NCI-H2171 treated with DMSO at 0.1 percent for 48 hours (cell line): ENCODE measurements at regions not wholly inside any gene's neighbourhood (a gene's known extent, or its start where the extent isn't known, plus 50 kb on each side); places are given as distances from the start of the nearest gene placed in this dataset.
"Not testable (repeated sequence)": the region's sequence is repeated elsewhere in the genome, so short reads cannot be mapped to it uniquely, and the experiment has no call there.

Source experiments
- DNase-seq: peaks from one replicate; lab custom pipeline; 2025; lab: John Stamatoyannopoulos, UW

DNA sequence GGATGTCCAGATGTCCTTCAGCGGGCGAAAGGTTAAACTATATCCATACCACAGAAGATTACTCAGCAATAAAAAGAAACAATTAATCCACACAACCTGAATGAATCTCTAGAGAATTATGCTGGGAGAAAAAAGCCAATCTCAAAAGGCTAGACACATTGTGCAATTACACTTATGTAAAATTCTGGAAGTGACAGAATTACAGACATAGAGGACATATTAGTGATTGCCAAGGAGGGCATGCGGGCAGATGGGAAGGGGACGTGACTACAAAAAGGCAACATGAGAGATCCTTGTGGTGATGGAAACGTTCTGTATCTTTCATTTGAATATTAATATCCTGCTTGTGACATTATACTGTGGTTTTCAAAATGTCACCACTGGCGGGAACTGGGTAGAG, 103.5 kb upstream of the BMAL1 start:
- DNase-seq: peak; percentile 4

- DNase-seq: peak; percentile 34
Measured at GRCh38 chr11:13183094-13183825, 94.3 kb upstream of the BMAL1 start.

DNA sequence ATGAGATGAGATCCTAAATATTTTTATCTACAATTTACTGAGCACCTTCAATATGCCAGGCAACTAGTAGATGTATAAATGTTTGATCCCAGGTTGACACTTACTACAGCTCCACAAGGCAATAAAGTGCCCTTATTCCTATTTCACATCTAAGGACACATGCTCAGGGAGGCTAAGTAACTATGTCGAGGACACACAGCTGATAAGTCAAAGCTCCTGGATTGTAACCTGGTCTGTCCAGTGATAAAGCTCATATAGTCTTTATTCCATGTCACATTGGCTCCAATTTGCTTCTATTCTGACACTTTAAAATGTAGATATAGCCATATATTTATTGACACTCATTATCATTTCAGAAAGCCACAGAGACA, 93.8 kb upstream of the BMAL1 start:
- no peak for DNase-seq

DNA sequence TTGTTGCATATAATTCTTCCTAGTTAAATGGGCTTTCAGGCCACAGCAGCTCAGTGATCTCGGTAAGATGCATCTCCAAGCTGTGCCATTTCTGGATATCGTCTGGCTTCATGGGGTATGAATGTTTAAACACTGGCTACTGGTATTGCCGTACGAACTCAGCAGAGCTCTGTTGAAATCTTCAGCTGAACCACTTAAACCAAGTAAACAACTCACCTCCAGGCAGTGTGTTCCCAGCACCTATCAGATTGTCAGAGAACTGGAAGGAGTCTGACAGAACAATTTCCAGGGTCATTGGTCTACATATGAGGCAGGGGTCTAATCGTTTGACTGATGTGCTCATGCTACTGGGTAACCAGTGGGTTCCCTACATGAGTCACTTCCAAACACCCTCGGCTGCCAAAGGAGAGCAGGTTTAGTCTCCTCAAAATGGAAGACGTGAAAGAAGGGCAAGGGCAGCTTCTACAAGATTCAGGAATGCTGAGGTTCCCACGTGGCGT, 93.2 kb upstream of the BMAL1 start:
- DNase-seq: no peak

GRCh38 chr11:13188179-13188578, 89.4 kb upstream of the BMAL1 start:
- no peak for DNase-seq

GRCh38 chr11:13189561-13190426, 87.8 kb upstream of the BMAL1 start:
- DNase-seq: no peak

- no peak for DNase-seq
Measured at GRCh38 chr11:13193613-13194012, 84.0 kb upstream of the BMAL1 start.

DNA sequence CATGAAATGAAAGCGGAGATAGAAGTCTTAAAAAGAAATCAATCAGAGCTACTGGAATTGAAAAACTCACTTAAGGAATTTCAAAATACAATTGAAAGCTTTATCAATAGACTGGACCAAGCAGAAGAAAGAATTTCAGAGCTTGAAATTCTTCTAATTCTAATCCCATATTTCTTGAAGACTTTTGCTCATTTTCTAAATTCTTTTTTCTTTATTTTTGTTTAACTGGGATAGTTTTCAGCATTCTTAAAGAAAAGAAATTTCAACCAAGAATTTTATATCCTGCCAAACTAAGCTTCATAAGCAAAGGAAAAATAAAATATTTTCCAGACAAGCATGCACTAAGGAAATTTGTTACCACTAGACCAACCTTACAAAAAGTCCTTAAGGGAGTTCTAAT, 80.2 kb upstream of the BMAL1 start:
- not testable (repeated sequence) for DNase-seq

GRCh38 chr11:13205486-13205885, 72.1 kb upstream of the BMAL1 start:
- no peak for DNase-seq

DNA sequence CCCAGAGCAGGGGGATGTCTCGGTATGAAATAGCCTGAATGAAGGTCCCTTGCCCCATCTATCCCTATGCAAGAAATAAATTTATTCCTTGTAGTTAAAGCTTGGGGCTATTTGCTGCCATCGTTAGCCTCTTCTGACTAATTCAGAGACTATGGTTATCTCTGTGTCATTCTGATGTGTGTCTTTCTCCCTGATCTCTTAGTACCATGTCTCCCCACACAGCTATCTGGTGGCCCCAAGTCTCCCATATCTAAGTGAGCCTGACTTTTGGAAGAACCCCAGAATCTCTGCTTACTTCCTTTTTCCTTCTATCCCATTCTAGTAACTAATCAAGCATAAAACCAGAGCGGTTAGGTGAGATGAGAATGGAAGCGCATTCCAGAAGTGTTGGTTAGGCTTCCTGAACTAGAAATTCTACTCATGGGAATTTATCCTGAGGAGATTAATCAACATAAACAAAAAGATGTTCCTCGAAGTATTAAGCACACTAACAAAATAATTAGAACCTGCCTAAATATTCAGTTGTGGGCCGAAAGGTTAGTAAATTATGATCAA, 71.4 kb upstream of the BMAL1 start:
- no peak for DNase-seq

- DNase-seq: no peak
Measured at GRCh38 chr11:13207270-13207664, 70.3 kb upstream of the BMAL1 start.

DNA sequence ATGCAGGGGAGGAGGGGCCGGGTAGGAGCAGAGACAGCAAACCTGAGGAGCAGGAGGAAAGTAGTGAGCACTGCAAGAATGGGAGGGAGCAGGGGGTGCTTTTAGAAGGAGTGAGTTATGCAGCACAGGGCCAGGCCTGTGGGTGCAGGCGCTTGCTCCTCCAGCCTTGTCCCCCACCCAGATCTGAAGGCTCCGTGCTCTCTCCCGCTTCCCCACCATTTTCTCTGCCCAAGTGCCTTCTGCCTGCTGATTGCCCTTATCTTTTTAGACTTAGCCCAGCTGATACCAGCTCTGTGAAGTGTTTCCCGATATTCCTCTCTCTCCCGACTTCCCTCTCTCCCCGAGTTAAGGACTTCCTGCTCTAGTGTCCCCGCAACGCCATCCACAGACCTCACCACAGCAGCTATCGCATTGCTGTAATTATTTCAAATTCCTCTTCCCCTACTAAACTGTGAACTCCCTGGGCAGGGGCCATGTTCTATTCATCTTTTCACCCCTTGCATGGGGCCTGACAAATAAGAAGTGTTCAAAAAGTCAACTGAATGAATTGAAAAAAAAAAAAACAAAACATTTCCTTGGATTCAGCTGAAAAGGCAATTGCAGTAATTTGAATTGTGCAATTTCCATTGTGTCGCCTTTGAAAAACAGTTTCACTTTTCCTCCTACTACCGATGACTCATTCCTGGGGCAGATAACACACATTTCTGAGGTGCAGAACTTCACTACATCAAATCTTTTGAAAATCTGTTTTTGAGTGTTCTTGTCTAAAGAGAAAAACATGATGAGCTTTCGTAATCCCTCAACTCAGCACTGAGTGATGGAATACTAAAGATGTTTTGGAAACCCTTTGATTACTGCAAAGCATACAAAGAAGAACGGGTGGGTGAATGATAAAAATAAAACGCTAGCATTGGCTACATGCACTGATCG, 69.7 kb upstream of the BMAL1 start:
- DNase-seq: no peak

- DNase-seq: no peak
Measured at GRCh38 chr11:13208921-13209320, 68.7 kb upstream of the BMAL1 start.

GRCh38 chr11:13209379-13209778, 68.2 kb upstream of the BMAL1 start:
- no peak for DNase-seq

DNA sequence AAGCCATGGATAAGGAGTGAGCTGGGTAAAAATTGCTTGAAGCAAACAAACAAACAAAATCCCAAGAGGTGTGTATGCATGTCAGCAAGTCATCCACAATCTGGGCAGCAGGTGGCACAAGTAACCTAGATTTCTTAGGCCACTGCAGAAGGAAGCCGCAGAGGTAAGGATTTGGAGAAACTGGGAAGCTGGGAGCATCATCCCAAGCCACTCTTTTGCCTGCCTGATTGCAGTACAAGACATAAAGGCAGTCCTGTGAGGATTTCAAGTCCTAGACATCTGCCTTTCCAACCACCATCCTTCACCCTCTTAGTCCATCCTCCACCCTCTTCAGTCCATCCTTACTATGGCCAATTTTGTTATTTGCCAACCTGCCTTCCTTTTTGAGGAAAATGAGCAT, 67.2 kb upstream of the BMAL1 start:
- DNase-seq: peak; percentile 62

DNA sequence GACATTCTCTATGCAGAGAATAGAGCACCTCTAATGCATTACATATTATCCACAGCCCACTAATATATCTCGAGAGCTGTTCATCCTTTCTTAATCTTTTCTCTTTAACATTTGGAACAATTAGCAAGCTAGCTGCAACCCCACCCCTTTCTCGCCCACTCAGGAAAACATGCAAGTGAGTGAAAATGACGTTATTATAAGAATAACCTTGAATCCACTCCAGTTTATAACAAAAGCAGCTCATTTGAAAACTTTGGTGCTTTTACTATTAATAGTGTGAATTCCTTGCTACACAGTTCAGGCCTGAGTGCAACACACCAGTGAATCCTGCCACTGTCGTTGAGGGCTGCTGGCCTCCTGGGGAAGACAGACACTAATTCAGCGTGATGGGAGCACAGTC, 63.3 kb upstream of the BMAL1 start:
- DNase-seq: no peak

DNA sequence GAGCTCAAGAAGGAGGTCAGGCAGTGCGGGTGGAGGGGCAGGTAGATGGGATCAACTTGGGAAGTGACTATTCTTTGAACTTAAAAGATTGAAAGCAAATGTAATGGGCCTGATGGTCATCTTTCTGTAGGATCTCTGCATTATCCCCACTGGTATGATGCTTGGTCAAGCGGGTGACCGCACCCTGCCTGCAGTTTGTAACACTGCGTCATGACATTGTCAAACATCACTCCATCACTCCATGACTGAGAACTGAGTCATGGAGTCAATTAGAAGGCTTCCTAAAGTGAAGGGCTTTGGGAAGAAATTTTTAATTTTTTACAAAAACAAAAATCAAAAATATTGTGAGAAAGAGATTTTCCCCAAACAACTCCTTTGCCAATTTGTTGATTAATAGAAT, 62.4 kb upstream of the BMAL1 start:
- no peak for DNase-seq

DNA sequence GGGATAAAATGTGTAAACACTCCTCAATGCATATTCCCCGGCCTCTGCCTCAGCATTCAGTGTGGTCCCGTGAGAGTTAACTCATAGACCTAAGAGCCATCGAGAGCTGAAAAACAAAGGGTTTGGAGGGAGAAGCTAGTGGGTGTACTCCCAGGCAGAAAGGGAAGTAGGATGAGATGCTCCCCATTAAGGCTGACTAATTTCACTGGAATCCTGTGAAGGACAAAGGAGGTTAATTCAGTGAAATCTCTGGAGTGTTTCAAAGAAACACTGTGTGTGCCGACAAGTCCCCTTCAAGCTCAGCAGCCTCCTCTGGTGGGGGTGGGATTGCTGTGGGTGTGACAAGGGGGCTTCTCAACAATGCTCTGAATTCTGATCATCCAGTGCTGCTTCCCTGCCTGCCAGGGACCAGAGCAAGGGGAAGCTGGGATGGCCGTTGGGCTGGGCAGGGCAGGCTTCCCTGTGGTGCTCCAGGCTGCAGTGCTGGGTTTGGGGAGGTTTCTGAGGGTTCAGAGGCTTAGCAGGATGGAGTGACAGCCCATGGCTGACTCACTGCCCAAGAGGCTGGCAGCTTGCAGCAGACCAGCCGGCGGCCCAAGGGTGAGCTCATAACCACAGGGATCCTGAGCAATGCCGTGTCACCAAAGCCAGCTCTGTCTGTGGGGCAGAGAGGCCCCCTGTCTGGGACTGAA, 61.4 kb upstream of the BMAL1 start:
- DNase-seq: no peak

DNA sequence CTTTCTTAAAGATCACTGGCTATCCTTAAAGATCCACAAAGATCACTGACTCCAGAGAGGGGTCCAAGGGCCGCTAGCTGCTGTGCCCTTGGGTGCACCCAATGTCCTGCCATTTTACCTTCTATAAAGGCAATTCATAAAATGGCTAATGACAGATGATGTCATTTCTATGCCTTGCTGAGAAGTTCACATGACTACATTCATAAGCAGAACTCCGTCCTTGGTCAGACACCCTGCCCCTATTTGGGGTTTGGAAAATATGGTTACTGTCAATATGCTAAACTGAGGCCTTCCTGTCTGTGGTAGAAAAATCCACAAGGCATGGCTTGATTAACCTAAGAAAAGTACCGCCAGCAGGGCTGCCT, 60.9 kb upstream of the BMAL1 start:
- DNase-seq: no peak

DNA sequence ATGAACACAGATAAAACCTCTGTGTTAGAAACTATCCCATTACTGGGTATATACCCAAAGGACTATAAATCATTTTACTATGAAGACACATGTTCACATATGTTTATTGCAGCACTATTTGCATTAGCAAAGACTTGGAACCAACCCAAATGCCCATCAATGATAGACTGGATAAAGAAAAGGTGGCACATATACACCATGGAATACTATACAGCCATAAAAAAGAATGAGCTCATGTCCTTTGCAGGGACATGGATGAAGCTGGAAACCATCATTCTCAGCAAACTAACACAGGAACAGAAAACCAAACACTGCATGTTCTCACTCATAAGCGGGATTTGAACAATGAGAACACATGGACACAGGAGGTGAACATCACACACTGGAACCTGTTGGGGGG, 58.9 kb upstream of the BMAL1 start:
- DNase-seq: not testable (repeated sequence)

- DNase-seq: no peak
Measured at GRCh38 chr11:13220148-13220547, 57.4 kb upstream of the BMAL1 start.
